Mesothelial cell of epicardium (in vitro differentiated cells): ENCODE measurements at regions not wholly inside any gene's neighbourhood (a gene's known extent, or its start where the extent isn't known, plus 50 kb on each side); places are given as distances from the start of the nearest gene placed in this dataset.
A peak's percentile ranks its signal among the peaks of the same experiment; 100 is the strongest.
"Not testable (repeated sequence)": the region's sequence is repeated elsewhere in the genome, so short reads cannot be mapped to it uniquely, and the experiment has no call there.

Experiments used
- DNase-seq, 2 experiments: peaks; one replicate each; pipeline ENCODE4 v3.0.0; 2021; ENCODE audit warnings: low spot score in 2 of 2; ENCODE audit not compliant: unreplicated experiment in 2 of 2
- H3K27ac Mint-ChIP-seq: 2 replicates; pipeline ENCODE4 v1.8.0; 2021; ENCODE audit warnings: mixed read lengths
- H3K27me3 Mint-ChIP-seq: 2 replicates; pipeline ENCODE4 v1.8.0; 2021; ENCODE audit warnings: low read depth, mixed read lengths
- H3K36me3 Mint-ChIP-seq: 2 replicates; pipeline ENCODE4 v1.8.0; 2021; ENCODE audit warnings: mixed read lengths
- H3K4me1 Mint-ChIP-seq: 2 replicates; pipeline ENCODE4 v1.8.0; 2021; ENCODE audit warnings: mixed read lengths
- H3K4me3 Mint-ChIP-seq: 2 replicates; pipeline ENCODE4 v1.8.0; 2021; ENCODE audit warnings: mild to moderate bottlenecking, moderate library complexity, mixed read lengths
- H3K9me3 Mint-ChIP-seq: 2 replicates; pipeline ENCODE4 v1.8.0; 2021; ENCODE audit warnings: mixed read lengths
- CTCF ChIP-seq: fragments of 200-600 bp; sonication (generic); IDR thresholded peaks from one replicate; pipeline ENCODE4 v1.5.0; 2021; ENCODE audit warnings: antibody characterized with exemption; ENCODE audit not compliant: unreplicated experiment

- Mint-ChIP-seq H3K4me1 (peaks cover 54% of the 10 kb centered on the region), H3K27ac (no peak overlapping the region), H3K9me3 (no peaks in the 10 kb centered on the region), H3K27me3 (no peaks in the 10 kb centered on the region), H3K36me3 (no peaks in the 10 kb centered on the region), H3K4me3 (no peak overlapping the region)
- no peak for TF ChIP-seq CTCF
- DNase-seq = no peak
Measured at GRCh38 chr2:111523009-111523408, 361.0 kb downstream of the ANAPC1 start.

GRCh38 chr2:111525026-111525425, 359.0 kb downstream of the ANAPC1 start:
- H3K27ac Mint-ChIP-seq, H3K36me3 Mint-ChIP-seq, H3K4me3 Mint-ChIP-seq, DNase-seq, H3K9me3 Mint-ChIP-seq, H3K27me3 Mint-ChIP-seq: not testable (repeated sequence)
- peaks cover 45% of the 10 kb centered on the region for H3K4me1 Mint-ChIP-seq

- H3K9me3 Mint-ChIP-seq, H3K36me3 Mint-ChIP-seq, DNase-seq, H3K4me3 Mint-ChIP-seq, H3K27me3 Mint-ChIP-seq, H3K27ac Mint-ChIP-seq: not testable (repeated sequence)
- H3K4me1 Mint-ChIP-seq = peaks cover 38% of the 10 kb centered on the region
Measured at GRCh38 chr2:111526041-111526639, 357.9 kb downstream of the ANAPC1 start.

GRCh38 chr2:111527707-111528400, 356.1 kb downstream of the ANAPC1 start:
- not testable (repeated sequence) for H3K27me3 Mint-ChIP-seq, H3K9me3 Mint-ChIP-seq, H3K36me3 Mint-ChIP-seq, DNase-seq, H3K4me3 Mint-ChIP-seq
- Mint-ChIP-seq H3K4me1 (peaks cover 26% of the 10 kb centered on the region), H3K27ac (peak overlapping the region; percentile 40)

- H3K36me3 Mint-ChIP-seq, H3K27me3 Mint-ChIP-seq, DNase-seq, H3K27ac Mint-ChIP-seq, H3K9me3 Mint-ChIP-seq, H3K4me3 Mint-ChIP-seq: not testable (repeated sequence)
- peaks cover 20% of the 10 kb centered on the region for H3K4me1 Mint-ChIP-seq
Measured at GRCh38 chr2:111529022-111529421, 355.0 kb downstream of the ANAPC1 start.

GRCh38 chr2:111530239-111530965, 353.6 kb downstream of the ANAPC1 start:
- not testable (repeated sequence) for H3K27ac Mint-ChIP-seq, DNase-seq, H3K9me3 Mint-ChIP-seq, H3K27me3 Mint-ChIP-seq, H3K36me3 Mint-ChIP-seq, H3K4me3 Mint-ChIP-seq
- peaks cover 24% of the 10 kb centered on the region for H3K4me1 Mint-ChIP-seq

- not testable (repeated sequence) for H3K36me3 Mint-ChIP-seq, H3K9me3 Mint-ChIP-seq, H3K4me3 Mint-ChIP-seq, DNase-seq, H3K27me3 Mint-ChIP-seq
- H3K27ac Mint-ChIP-seq = peak overlapping the region; percentile 90
- H3K4me1 Mint-ChIP-seq = peaks cover 35% of the 10 kb centered on the region
Measured at GRCh38 chr2:111532682-111533556, 351.1 kb downstream of the ANAPC1 start.

GRCh38 chr2:111533557-111534247, 350.3 kb downstream of the ANAPC1 start:
- not testable (repeated sequence) for DNase-seq, H3K36me3 Mint-ChIP-seq, H3K27me3 Mint-ChIP-seq, H3K4me3 Mint-ChIP-seq, H3K9me3 Mint-ChIP-seq
- peaks cover 31% of the 10 kb centered on the region for H3K4me1 Mint-ChIP-seq
- peak overlapping the region; percentile 87 for H3K27ac Mint-ChIP-seq
